CD14-positive monocyte (primary cell): ENCODE measurements at regions not wholly inside any gene's neighbourhood (a gene's known extent, or its start where the extent isn't known, plus 50 kb on each side); places are given as distances from the start of the nearest gene placed in this dataset.
A peak's percentile ranks its signal among the peaks of the same experiment; 100 is the strongest.

Experiments used
- DNase-seq, 3 donors: peaks; one replicate each; pipeline ENCODE4 v3.0.0-alpha.2; 2011 to 2022
- H2AFZ ChIP-seq: 2 replicates; pipeline ENCODE4 v1.6.0; 2012; ENCODE audit warnings: mild to moderate bottlenecking, low read depth, low read length, inconsistent platforms; ENCODE audit not compliant: insufficient read depth, poor library complexity, severe bottlenecking
- H3K27ac ChIP-seq, 2 donors: 1 replicate in 1 of 2; 2 replicates in 1 of 2; pipeline ENCODE4 v1.5.1; 2012 to 2013; ENCODE audit warnings: low read length in 2 of 2, control low read depth in 1 of 2, inconsistent platforms in 1 of 2, low read depth in 1 of 2, mild to moderate bottlenecking in 1 of 2
- H3K27me3 ChIP-seq, 2 donors: one replicate each; pipeline versions ENCODE4 v1.6.0 to v1.6.1; 2011 to 2013; ENCODE audit warnings: low read length in 2 of 2; ENCODE audit not compliant: control insufficient read depth in 2 of 2, insufficient read depth in 2 of 2
- H3K36me3 ChIP-seq, 2 donors: replicated peaks in 1 of 2; 1 replicate in 1 of 2; 2 replicates in 1 of 2; pipeline versions ENCODE4 v1.5.1 to v1.6.1; 2012 to 2013; ENCODE audit warnings: low read length in 2 of 2, control low read depth in 1 of 2, inconsistent platforms in 1 of 2, mild to moderate bottlenecking in 1 of 2; ENCODE audit not compliant: insufficient read depth in 2 of 2, control insufficient read depth in 1 of 2
- H3K4me1 ChIP-seq, 2 donors: 1 replicate in 1 of 2; 2 replicates in 1 of 2; pipeline versions ENCODE4 v1.5.1 to v1.6.1; 2012 to 2013; ENCODE audit warnings: low read length in 2 of 2, control low read depth in 1 of 2, inconsistent platforms in 1 of 2, mild to moderate bottlenecking in 1 of 2, moderate library complexity in 1 of 2; ENCODE audit not compliant: insufficient read depth in 2 of 2, control insufficient read depth in 1 of 2
- H3K4me2 ChIP-seq: replicated peaks from 2 replicates; pipeline ENCODE3; 2012; ENCODE audit warnings: low read length, moderate library complexity, mild to moderate bottlenecking; ENCODE audit not compliant: poor library complexity, severe bottlenecking; ENCODE audit errors: extremely low read depth
- H3K4me3 ChIP-seq, 3 experiments: fragments of 200-600 bp in 1 of 3; sonication (generic) in 1 of 3; replicated peaks in 1 of 3; 1 replicate in 2 of 3; 2 replicates in 1 of 3; pipeline ENCODE4 v1.5.1; 2011 to 2013; ENCODE audit warnings: low read length in 3 of 3, mild to moderate bottlenecking in 3 of 3, control low read depth in 2 of 3, low read depth in 2 of 3, inconsistent platforms in 1 of 3, moderate library complexity in 1 of 3
- H3K79me2 ChIP-seq: 2 replicates; pipeline ENCODE4 v1.6.0; 2012; ENCODE audit warnings: mild to moderate bottlenecking, control low read depth, inconsistent platforms, low read length, moderate library complexity; ENCODE audit not compliant: insufficient read depth
- H3K9ac ChIP-seq: 2 replicates; pipeline ENCODE4 v1.6.0; 2017; ENCODE audit warnings: low read length, mild to moderate bottlenecking; ENCODE audit not compliant: insufficient read depth, poor library complexity, severe bottlenecking
- H3K9me3 ChIP-seq, 2 donors: replicated peaks in 1 of 2; 1 replicate in 1 of 2; 2 replicates in 1 of 2; pipeline versions ENCODE4 v1.5.1 to v1.6.1; 2012 to 2013; ENCODE audit warnings: low read length in 2 of 2, control low read depth in 1 of 2; ENCODE audit not compliant: control insufficient read depth in 1 of 2, insufficient read depth in 1 of 2
- H4K20me1 ChIP-seq: 2 replicates; pipeline ENCODE4 v1.6.0; 2012; ENCODE audit warnings: mild to moderate bottlenecking, low read length, control low read depth, moderate library complexity; ENCODE audit not compliant: insufficient read depth
- H3K27ac Mint-ChIP-seq, 7 donors: one replicate each; pipeline ENCODE4 v1.8.0; 2020; ENCODE audit warnings: mild to moderate bottlenecking in 7 of 7, mixed read lengths in 7 of 7, moderate library complexity in 6 of 7, inconsistent platforms in 2 of 7
- H3K27me3 Mint-ChIP-seq, 3 donors: one replicate each; pipeline ENCODE4 v1.8.0; 2021 to 2022; ENCODE audit warnings: low read depth in 3 of 3, mild to moderate bottlenecking in 3 of 3, mixed read lengths in 3 of 3, moderate library complexity in 3 of 3, inconsistent platforms in 1 of 3
- H3K36me3 Mint-ChIP-seq, 2 donors: one replicate each; pipeline ENCODE4 v1.8.0; 2020; ENCODE audit warnings: mixed read lengths in 2 of 2, inconsistent platforms in 1 of 2, mild to moderate bottlenecking in 1 of 2
- H3K4me1 Mint-ChIP-seq: one replicate; pipeline ENCODE4 v1.8.0; 2020; ENCODE audit warnings: mild to moderate bottlenecking, mixed read lengths
- H3K4me3 Mint-ChIP-seq, 2 donors: one replicate each; pipeline ENCODE4 v1.8.0; 2020; ENCODE audit warnings: mild to moderate bottlenecking in 2 of 2, mixed read lengths in 2 of 2, moderate library complexity in 1 of 2
- H3K9me3 Mint-ChIP-seq, 7 donors: one replicate each; pipeline ENCODE4 v1.8.0; 2020 to 2022; ENCODE audit warnings: mixed read lengths in 7 of 7, mild to moderate bottlenecking in 6 of 7, moderate library complexity in 6 of 7, inconsistent platforms in 2 of 7
- WGBS: methylation state at CpG from one replicate; pipeline ENCODE4 v1.1.5; 2013; ENCODE audit warnings: missing lambda C conversion rate; ENCODE audit not compliant: insufficient coverage; 5-methylcytosine and 5-hydroxymethylcytosine counted together
- intact Hi-C, 2 donors: fragments of 100-400 bp; cut with micrococcal nuclease; formaldehyde crosslinking; loops; one replicate each; pipeline versions ENCODE4 v1.15.0 to v1.15.1; 2023
- TF ChIP-seq, protein P1 (sequence below): fragments of 200-600 bp; IDR thresholded peaks from one replicate; pipeline ENCODE4 v1.8.0; 2022; ENCODE audit warnings: antibody characterized with exemption, mild to moderate bottlenecking

DNA sequence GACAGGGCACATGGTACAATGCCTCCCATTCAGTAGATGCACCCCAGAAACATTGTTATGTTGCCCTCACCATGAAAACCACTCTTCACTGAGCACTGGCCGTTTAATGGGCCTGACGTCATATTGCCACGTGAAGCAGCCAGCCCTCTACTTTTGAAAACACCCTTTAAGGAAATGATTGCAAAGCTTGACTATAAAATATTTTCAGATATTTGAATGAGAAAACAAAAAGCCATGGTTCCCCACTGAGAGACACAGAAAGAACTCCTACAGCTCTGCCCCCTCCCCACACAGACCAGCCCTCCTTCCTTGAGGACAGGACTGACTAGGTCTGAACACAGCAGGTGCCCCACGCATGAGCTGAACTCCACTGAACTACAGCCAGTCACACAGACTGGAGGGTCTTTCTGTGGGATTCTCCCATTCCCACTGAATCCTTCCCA is 349.1 kb downstream of the ANAPC1 start:
- intact Hi-C loops, result no loop called here
- DNase-seq, result no peak
- no peaks in the 10 kb centered on the region for H3K27me3 ChIP-seq
- H3K4me1 ChIP-seq, result peaks cover 14 to 21% of the 10 kb centered on the region in 2 donors
- Mint-ChIP-seq H3K27ac (peak overlapping the region; percentile 48 to 89 (median 76)), H3K27me3 (no peaks in the 10 kb centered on the region), H3K4me1 (peaks cover 21% of the 10 kb centered on the region), H3K36me3 (no peaks in the 10 kb centered on the region), H3K4me3 (peak overlapping the region in 1 of 2 donors; percentile 79), H3K9me3 (peaks cover 0 to 4% (median 0%) of the 10 kb centered on the region in 7 donors)
- peak overlapping the region; percentile 26 for H3K4me2 ChIP-seq
- H2AFZ ChIP-seq, result peak overlapping the region; percentile 43
- no peaks in the 10 kb centered on the region for H3K79me2 ChIP-seq
- peak overlapping the region; percentile 16 to 35 for H3K27ac ChIP-seq
- H3K4me3 ChIP-seq, result no peak overlapping the region
- TF ChIP-seq, protein P1, sequence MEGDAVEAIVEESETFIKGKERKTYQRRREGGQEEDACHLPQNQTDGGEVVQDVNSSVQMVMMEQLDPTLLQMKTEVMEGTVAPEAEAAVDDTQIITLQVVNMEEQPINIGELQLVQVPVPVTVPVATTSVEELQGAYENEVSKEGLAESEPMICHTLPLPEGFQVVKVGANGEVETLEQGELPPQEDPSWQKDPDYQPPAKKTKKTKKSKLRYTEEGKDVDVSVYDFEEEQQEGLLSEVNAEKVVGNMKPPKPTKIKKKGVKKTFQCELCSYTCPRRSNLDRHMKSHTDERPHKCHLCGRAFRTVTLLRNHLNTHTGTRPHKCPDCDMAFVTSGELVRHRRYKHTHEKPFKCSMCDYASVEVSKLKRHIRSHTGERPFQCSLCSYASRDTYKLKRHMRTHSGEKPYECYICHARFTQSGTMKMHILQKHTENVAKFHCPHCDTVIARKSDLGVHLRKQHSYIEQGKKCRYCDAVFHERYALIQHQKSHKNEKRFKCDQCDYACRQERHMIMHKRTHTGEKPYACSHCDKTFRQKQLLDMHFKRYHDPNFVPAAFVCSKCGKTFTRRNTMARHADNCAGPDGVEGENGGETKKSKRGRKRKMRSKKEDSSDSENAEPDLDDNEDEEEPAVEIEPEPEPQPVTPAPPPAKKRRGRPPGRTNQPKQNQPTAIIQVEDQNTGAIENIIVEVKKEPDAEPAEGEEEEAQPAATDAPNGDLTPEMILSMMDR, result no peak
- H3K36me3 ChIP-seq, result no peaks in the 10 kb centered on the region
- no peaks in the 10 kb centered on the region for H4K20me1 ChIP-seq
- no peaks in the 10 kb centered on the region for H3K9me3 ChIP-seq
- H3K9ac ChIP-seq, result no peak overlapping the region
- WGBS, result 0% methylated on average over 1 of the region's 4 CpGs

DNA sequence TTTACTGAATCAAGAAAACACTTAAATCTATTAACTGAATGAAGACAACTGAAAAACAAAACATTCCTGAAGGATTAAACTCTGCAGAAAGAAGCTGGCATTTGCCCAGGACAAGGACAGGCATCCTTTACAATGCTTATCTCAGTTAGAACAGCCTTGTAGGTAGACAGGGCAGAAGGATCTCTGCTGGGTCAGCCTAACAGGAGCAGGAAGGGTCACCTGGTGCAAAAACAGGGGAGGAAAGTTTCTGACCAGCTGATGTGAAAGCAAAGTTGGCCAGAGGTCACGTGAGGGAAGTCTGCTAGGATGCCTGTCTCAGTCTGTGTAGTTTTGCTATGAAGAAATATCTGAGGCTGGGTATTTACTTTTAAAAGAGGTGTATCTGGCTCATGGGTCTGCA is 348.6 kb downstream of the ANAPC1 start:
- H3K4me1 ChIP-seq, result peaks cover 14 to 21% of the 10 kb centered on the region in 2 donors
- intact Hi-C loops, result no loop called here
- H3K27ac ChIP-seq, result peak overlapping the region in 1 of 2 donors; percentile 16
- H3K36me3 ChIP-seq, result no peaks in the 10 kb centered on the region
- Mint-ChIP-seq H3K9me3 (peaks cover 0 to 4% (median 0%) of the 10 kb centered on the region in 7 donors), H3K4me1 (peaks cover 21% of the 10 kb centered on the region), H3K27ac (peak overlapping the region in 5 of 7 donors; percentile 3 to 89 (median 75)), H3K36me3 (no peaks in the 10 kb centered on the region), H3K4me3 (peak overlapping the region in 1 of 2 donors; percentile 4), H3K27me3 (no peaks in the 10 kb centered on the region)
- H2AFZ ChIP-seq, result no peak overlapping the region
- H3K4me2 ChIP-seq, result no peak overlapping the region
- TF ChIP-seq, protein P1, result no peak
- WGBS, result 33% methylated on average over 1 of the region's 1 CpG
- no peaks in the 10 kb centered on the region for H3K27me3 ChIP-seq
- no peaks in the 10 kb centered on the region for H4K20me1 ChIP-seq
- H3K9ac ChIP-seq, result no peak overlapping the region
- H3K9me3 ChIP-seq, result no peaks in the 10 kb centered on the region
- peak in 2 of 3 donors; percentile 26 to 28 for DNase-seq
- no peak overlapping the region for H3K4me3 ChIP-seq
- H3K79me2 ChIP-seq, result no peaks in the 10 kb centered on the region
